ENCODE measurements at regions not wholly inside any gene's neighbourhood (a gene's known extent, or its start where the extent isn't known, plus 50 kb on each side); places are given as distances from the start of the nearest gene placed in this dataset.

DNA sequence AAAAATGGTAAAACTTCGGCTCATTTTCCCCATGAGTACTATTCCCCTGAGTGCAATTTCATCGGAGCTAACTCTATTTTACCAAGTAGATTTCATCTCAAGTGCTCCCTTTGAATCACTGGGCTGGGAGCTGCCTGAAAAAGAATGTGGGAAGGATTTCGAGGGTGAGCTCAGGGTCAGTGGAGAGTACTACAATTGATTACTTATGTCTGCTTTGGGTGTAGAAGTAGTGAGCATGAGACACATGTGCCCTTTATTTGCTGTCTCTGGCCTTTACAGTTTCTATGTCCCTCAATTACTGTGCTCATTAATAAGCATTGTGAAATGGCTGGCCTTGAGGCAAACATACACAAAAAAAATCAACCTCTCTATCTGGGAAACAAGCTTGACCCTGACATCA lies 172.7 kb upstream of the RFX3 start (continued):
- TF ChIP-seq MTA2 (IDR thresholded peaks at IDR 0.05; ENCODE audit: low read depth) (no peak), CEBPB (IDR thresholded peaks at IDR 0.05; ENCODE audit: borderline replicate concordance in 1 of 2, low read depth in 2 of 2, low read length in 2 of 2) (no peak)

- H4K20me1 ChIP-seq (ENCODE audit: control insufficient read depth, insufficient read depth): no peaks in the 10 kb centered on the region
- no peaks in the 10 kb centered on the region for H3K9me3 ChIP-seq (replicated peaks; ENCODE audit: control insufficient read depth, insufficient read depth, low read length)
- no peak overlapping the region for H3K27ac ChIP-seq (ENCODE audit: control insufficient read depth, insufficient read depth)
- ChIA-PET POLR2A (no interaction called here), CTCF (interaction anchor here (0.7 kb wide), 1 partner anchor 257 kb away, joined by 3 read pairs; no protein-coding TSS in a partner anchor), RAD21 (ENCODE audit: unreplicated experiment) (no interaction called here), SMC1A (ENCODE audit: uncharacterized antibody, unreplicated experiment) (interaction anchor here (1.2 kb wide), 1 partner anchor 16 kb away, joined by 5 read pairs; no protein-coding TSS in a partner anchor)
- intact Hi-C loops (cut with micrococcal nuclease; ENCODE audit: unreplicated experiment): no loop called here
- BruUV-seq (replicated peaks): no TSS peak
- DNase-seq (ENCODE audit: low read depth, low spot score): no peak
- in situ Hi-C loops (cut with MboI): no loop called here
- no peak for FAIRE-seq
- H2AFZ ChIP-seq (ENCODE audit: control insufficient read depth, low read depth, low read length): no peak overlapping the region
- no peak overlapping the region for H3K4me3 ChIP-seq
- no peak overlapping the region for H3K9ac ChIP-seq (ENCODE audit: control insufficient read depth, insufficient read depth, low read length)
- no peaks in the 10 kb centered on the region for H3K36me3 ChIP-seq (ENCODE audit: control insufficient read depth in 2 of 2, insufficient read depth in 2 of 2, low read length in 1 of 2)
- 57% methylated on average over 3 of the region's 3 CpGs for whole genome bisulfite sequencing (ENCODE audit: insufficient coverage, insufficient replicate concordance, low lambda C conversion rate, missing lambda C conversion rate)
- ATAC-seq: no peak
- no peaks in the 10 kb centered on the region for H3K79me2 ChIP-seq (ENCODE audit: control insufficient read depth, insufficient read depth, low read length)
- no peaks in the 10 kb centered on the region for H3K4me1 ChIP-seq (ENCODE audit: control insufficient read depth, insufficient read depth, low read length)
- no peaks in the 10 kb centered on the region for H3K27me3 ChIP-seq (replicated peaks in 1 of 2; ENCODE audit: control insufficient read depth in 2 of 2, insufficient read depth in 2 of 2, low read length in 1 of 2)
- no peak overlapping the region for H3K4me2 ChIP-seq (ENCODE audit: control insufficient read depth, insufficient read depth)
- TF ChIP-seq, protein P1, sequence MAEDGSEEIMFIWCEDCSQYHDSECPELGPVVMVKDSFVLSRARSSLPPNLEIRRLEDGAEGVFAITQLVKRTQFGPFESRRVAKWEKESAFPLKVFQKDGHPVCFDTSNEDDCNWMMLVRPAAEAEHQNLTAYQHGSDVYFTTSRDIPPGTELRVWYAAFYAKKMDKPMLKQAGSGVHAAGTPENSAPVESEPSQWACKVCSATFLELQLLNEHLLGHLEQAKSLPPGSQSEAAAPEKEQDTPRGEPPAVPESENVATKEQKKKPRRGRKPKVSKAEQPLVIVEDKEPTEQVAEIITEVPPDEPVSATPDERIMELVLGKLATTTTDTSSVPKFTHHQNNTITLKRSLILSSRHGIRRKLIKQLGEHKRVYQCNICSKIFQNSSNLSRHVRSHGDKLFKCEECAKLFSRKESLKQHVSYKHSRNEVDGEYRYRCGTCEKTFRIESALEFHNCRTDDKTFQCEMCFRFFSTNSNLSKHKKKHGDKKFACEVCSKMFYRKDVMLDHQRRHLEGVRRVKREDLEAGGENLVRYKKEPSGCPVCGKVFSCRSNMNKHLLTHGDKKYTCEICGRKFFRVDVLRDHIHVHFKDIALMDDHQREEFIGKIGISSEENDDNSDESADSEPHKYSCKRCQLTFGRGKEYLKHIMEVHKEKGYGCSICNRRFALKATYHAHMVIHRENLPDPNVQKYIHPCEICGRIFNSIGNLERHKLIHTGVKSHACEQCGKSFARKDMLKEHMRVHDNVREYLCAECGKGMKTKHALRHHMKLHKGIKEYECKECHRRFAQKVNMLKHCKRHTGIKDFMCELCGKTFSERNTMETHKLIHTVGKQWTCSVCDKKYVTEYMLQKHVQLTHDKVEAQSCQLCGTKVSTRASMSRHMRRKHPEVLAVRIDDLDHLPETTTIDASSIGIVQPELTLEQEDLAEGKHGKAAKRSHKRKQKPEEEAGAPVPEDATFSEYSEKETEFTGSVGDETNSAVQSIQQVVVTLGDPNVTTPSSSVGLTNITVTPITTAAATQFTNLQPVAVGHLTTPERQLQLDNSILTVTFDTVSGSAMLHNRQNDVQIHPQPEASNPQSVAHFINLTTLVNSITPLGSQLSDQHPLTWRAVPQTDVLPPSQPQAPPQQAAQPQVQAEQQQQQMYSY (CRISPR knock-in tag; IDR thresholded peaks at IDR 0.05): no peak
- TF ChIP-seq, protein P2, sequence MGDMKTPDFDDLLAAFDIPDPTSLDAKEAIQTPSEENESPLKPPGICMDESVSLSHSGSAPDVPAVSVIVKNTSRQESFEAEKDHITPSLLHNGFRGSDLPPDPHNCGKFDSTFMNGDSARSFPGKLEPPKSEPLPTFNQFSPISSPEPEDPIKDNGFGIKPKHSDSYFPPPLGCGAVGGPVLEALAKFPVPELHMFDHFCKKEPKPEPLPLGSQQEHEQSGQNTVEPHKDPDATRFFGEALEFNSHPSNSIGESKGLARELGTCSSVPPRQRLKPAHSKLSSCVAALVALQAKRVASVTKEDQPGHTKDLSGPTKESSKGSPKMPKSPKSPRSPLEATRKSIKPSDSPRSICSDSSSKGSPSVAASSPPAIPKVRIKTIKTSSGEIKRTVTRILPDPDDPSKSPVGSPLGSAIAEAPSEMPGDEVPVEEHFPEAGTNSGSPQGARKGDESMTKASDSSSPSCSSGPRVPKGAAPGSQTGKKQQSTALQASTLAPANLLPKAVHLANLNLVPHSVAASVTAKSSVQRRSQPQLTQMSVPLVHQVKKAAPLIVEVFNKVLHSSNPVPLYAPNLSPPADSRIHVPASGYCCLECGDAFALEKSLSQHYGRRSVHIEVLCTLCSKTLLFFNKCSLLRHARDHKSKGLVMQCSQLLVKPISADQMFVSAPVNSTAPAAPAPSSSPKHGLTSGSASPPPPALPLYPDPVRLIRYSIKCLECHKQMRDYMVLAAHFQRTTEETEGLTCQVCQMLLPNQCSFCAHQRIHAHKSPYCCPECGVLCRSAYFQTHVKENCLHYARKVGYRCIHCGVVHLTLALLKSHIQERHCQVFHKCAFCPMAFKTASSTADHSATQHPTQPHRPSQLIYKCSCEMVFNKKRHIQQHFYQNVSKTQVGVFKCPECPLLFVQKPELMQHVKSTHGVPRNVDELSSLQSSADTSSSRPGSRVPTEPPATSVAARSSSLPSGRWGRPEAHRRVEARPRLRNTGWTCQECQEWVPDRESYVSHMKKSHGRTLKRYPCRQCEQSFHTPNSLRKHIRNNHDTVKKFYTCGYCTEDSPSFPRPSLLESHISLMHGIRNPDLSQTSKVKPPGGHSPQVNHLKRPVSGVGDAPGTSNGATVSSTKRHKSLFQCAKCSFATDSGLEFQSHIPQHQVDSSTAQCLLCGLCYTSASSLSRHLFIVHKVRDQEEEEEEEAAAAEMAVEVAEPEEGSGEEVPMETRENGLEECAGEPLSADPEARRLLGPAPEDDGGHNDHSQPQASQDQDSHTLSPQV (IDR thresholded peaks at IDR 0.05): no peak
- no peak for TF ChIP-seq MLLT1 (IDR thresholded peaks at IDR 0.05)
- TF ChIP-seq ZNF217 (IDR thresholded peaks at IDR 0.05): no peak
- TF ChIP-seq LARP7 (IDR thresholded peaks at IDR 0.05): no peak
- no peak for TF ChIP-seq ESRRA (IDR thresholded peaks at IDR 0.05; ENCODE audit: low read length)
- no peak for TF ChIP-seq ZZZ3 (IDR thresholded peaks at IDR 0.05; ENCODE audit: control insufficient read depth, insufficient read length, low read depth)
- no peak for TF ChIP-seq GABPA (IDR thresholded peaks at IDR 0.05; ENCODE audit: low read depth)
- TF ChIP-seq NR2F1 (conservative IDR thresholded peaks at IDR 0.05): no peak
- TF ChIP-seq MYB (IDR thresholded peaks at IDR 0.05; ENCODE audit: borderline replicate concordance, low read depth, low read length): no peak
- TF ChIP-seq DPF2 (IDR thresholded peaks at IDR 0.05): no peak
These were observed 172.3 kb upstream of the RFX3 start for GRCh38 chr9:3698076-3698475.
